SK-MEL-5 (cell line): ENCODE measurements at regions not wholly inside any gene's neighbourhood (a gene's known extent, or its start where the extent isn't known, plus 50 kb on each side); places are given as distances from the start of the nearest gene placed in this dataset.

ENCODE experiments used
- DNase-seq: peaks from one replicate; pipeline ENCODE4 v3.0.0-alpha.2; 2016; ENCODE audit warnings: low read depth, low spot score
- in situ Hi-C: cut with HindIII; loops from 2 replicates; pipeline ENCODE4 v1.10.0; 2016; ENCODE audit warnings: low sequenced_read_pairs, high pct_unique_total_duplicates, low pct_unique_long_range_greater_than_20kb

DNA sequence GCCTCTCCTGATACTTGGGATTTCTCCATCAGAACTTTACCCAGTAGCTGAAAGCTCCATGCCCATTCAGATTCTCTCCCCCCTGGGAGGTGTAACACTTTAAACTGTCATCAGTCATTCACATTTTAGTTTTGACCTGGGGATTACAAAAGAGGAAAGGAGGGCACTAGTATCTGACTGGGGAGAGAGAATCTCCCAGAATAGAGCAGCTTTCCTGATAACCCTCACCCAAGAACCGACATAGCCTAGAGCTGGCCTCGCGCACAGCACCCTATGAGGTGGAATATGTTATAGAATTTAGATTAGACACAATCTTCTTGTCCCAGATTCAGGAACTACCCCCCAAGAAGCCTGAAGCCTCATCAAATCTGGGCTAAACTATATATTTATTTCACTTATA, 950.2 kb upstream of the TENM3 start:
- DNase-seq, result no peak
- in situ Hi-C loops, result no loop called here

GRCh38 chr4:181293541-181293940, 949.7 kb upstream of the TENM3 start:
- no peak for DNase-seq
- in situ Hi-C loops, result no loop called here

GRCh38 chr4:181294421-181294820, 948.8 kb upstream of the TENM3 start:
- in situ Hi-C loops, result no loop called here
- DNase-seq, result no peak

GRCh38 chr4:181301735-181302710, 941.2 kb upstream of the TENM3 start:
- in situ Hi-C loops, result no loop called here
- DNase-seq, result peak; percentile 77

GRCh38 chr4:181307824-181308223, 935.4 kb upstream of the TENM3 start:
- DNase-seq, result no peak
- in situ Hi-C loops, result no loop called here

DNA sequence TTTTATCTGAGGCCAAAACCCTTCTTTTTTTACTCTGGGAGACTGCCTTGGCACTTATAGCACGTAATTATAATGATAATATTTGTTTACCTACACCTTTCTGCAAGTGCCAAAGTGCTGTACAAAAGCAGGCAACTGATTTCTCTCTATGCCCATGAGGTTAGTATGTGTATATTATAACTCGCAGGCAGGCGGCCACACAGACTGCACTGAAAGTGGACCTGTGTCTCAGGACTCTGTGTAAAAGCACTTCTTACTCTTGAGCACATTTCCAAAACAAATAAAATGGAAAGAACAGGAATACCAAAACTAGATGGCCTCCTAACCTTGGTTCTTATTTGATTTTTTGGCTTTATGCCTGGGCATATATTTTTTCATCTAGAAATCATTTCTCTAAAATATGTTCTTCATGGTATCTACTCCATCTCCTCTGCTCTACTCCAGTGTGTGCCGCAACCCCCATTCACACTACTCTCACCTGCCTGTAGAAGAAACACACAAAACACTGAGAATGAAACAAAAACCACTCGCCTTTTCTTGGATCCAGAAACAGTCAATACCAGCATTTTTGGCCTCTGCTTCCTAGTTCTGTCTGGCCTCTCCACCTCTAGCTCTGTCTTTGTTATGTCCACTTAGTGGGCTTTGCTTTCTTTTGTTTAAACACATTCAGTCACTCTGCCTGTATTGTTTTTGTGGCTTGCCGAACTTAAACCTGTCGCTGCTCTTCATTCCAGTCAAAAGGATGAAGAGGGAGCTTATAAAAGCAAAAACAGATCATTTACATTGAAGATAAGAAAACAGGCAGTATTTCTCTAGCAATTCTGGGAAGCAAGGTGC, 934.5 kb upstream of the TENM3 start:
- no peak for DNase-seq
- in situ Hi-C loops, result no loop called here

DNA sequence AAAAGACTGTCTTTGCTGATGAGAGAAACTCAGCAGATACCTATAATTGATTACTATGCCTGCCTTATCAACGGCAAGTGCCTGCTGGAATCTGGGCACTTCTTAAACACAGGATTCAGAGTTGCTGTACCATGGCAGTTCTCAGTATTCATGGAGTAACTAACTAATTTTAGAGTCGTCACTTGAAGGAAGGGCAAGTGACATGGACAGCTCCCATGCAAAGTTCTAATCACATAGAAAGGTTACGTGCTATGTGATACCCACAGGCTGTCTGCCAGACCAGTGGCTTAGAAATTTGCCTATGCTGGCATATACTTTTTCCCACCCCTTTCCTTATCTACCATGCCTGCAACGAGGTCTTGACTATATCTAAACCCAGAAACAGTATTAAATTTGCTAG, 931.1 kb upstream of the TENM3 start:
- in situ Hi-C loops, result no loop called here
- DNase-seq, result no peak

DNA sequence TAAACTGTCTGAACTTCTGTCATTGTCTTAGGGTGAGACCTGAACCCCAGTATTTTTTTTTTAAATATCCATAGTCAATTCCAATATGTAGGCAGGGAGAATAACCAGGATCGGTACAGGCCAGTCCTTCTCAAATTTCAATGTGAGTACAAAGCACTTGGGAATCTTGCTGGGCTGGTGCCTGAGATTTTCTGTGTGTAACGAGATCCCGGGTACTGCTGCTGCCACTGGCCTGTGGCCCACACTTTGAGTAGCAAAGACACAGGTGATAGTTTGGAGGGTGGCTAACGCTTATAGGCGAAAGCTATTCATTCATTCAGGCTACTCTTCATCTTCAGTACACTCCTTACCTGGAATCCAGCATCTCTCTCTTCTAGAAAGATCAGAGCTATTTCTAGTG, 923.6 kb upstream of the TENM3 start:
- in situ Hi-C loops, result no loop called here
- no peak for DNase-seq

DNA sequence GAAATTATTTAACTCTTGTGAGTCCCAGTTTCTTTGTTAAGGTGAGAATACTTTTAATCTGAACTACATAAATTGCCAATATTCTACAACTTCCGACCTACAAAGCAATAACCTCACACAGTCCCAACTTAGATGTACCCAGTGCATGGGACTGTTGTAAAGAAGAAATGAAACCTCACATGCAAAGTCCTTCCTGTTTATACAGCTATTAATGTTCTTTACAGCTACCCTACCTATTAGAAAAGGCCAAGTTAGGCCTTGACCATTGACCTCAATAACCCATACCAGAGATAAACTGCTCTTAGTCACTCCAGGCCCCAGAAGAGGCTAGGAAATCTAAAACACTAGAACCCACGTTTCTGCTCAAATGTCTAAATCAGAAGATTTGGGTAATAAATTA, 920.1 kb upstream of the TENM3 start:
- DNase-seq, result no peak
- in situ Hi-C loops, result no loop called here

- in situ Hi-C loops, result no loop called here
- DNase-seq, result no peak
Observed at GRCh38 chr4:181330654-181331201, 912.5 kb upstream of the TENM3 start.

DNA sequence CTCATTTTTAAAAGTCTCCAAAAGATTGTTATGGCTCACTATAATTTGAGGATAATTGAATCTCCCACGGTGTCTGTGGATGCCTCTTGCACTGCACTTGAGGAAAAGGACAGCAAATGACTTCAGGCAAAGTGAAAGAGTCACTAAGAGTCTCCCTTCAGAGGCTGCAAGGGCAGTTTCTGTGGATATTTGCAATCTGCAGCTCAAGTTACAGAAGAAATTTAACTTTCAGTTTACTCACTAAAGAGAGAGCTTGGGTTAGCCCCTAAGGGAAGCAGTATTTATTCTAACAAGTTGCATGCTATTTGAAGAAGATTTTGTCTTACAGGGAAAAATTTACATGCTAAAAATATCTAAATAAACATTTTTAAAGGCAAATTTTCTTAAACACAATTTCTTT, 912.0 kb upstream of the TENM3 start:
- no peak for DNase-seq
- in situ Hi-C loops, result no loop called here

GRCh38 chr4:181345931-181346330, 897.3 kb upstream of the TENM3 start:
- in situ Hi-C loops, result no loop called here
- no peak for DNase-seq

- DNase-seq, result no peak
Observed at GRCh38 chr4:181350615-181351415, 892.4 kb upstream of the TENM3 start.

DNA sequence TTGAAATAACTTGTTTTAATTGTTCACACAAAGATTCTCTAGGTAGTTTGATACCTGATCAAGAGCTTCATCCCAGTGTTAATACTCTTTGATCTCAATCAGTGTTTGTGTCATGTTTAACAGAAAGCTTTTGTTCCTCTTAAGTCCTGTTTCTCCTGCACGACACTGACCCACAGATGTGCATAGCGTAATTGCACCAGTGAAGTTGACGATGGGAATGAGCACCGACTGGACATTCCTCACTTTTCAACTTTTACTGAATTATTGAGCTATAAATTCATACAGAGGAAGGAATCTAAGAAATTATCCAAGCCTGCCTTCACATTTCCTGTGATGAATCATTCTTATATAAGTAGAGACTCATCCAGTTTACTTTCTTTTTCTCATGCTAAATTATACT, 878.7 kb upstream of the TENM3 start:
- DNase-seq, result no peak
- in situ Hi-C loops, result no loop called here

More at GRCh38 chr4:181350615-181351415, 892.4 kb upstream of the TENM3 start:
- in situ Hi-C loops, result no loop called here

DNA sequence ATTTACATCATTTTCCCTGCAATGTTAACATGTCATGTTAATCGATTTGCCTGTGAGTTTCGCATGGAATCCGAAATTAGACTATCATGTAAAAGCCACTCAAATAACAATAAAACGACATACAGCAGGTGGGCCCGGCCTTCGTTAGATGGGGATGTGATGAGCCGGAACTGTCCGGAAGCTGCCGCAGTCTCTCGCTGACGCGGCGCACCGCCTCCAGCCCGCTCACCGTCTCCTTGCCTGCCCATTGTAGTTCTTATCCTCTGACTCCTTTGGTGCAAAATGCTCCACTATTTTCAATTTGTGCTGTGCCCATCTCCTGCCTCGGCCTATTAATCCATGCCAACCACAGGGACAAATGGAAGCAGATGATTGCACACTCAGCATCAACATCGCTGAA, 877.5 kb upstream of the TENM3 start:
- no peak for DNase-seq
- in situ Hi-C loops, result no loop called here

DNA sequence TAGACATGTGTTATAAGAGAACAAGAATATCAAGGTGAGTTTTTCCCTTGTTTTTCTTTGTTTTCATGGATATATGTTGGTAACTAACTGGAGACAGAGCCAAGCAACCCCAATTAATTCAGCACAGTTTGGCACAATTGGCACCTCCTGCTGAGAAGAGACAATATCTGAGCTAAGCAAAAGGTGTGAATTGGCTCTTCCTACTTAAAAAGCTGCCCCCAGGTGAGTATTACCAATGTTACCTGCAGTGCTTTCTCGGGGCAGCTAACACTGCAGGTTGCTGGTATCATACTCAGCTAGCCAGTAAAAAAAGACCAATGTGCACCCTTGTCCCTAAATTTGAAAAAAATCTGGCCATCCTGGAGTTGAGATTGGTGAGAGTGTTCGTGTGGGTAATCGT, 871.2 kb upstream of the TENM3 start:
- DNase-seq, result no peak
- in situ Hi-C loops, result no loop called here

DNA sequence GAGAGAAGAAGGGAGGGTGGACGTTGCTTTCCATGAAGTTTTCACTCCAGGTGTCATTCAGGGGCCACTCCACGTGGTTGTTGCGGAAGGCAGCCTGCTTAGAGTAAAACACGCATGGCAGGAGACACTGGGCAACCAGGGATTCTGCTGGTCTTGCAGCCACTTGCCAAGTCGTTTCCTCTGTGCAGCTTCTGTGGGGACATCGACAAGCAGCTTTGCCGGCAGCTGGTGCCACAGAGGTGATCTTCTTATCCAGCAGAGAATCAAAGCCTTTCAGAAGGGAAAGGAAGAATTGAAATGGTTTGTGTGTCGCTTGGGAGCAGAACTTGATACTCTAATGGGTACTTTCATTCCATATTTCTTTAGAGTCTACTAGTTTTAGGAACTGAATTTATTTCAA, 867.1 kb upstream of the TENM3 start:
- in situ Hi-C loops, result no loop called here
- no peak for DNase-seq

DNA sequence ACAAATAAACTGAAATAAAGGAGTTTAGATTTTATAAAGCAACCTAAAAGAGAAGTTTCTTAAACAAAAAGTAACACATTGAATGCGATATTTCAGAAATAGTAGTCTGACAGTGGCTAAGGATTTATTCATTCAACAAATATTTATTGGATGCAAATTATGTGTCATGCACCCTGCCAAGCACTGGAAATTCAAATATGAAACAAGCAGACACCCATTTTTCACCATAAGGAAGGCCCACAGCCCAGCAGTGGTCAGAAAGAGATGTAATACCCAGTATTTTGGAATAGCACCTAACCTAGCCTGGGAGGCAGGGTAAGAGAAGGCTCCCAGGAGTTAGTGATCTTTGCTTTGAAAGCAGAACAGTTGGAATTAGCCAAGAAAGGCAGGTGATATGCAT, 855.1 kb upstream of the TENM3 start:
- in situ Hi-C loops, result no loop called here
- no peak for DNase-seq
